Keratinocyte (primary cell): ENCODE measurements at regions not wholly inside any gene's neighbourhood (a gene's known extent, or its start where the extent isn't known, plus 50 kb on each side); places are given as distances from the start of the nearest gene placed in this dataset.

ENCODE experiments used
- CTCF ChIP-seq, 3 experiments: IDR thresholded peaks in 1 of 3; conservative IDR thresholded peaks in 1 of 3; optimal IDR thresholded peaks in 1 of 3; 2 replicates in 2 of 3; 3 replicates in 1 of 3; pipeline versions ENCODE3 to v1.5.1; 2011; ENCODE audit warnings: low read length in 3 of 3, mild to moderate bottlenecking in 3 of 3, moderate library complexity in 2 of 3, control low read depth in 1 of 3, inconsistent platforms in 1 of 3; ENCODE audit not compliant: insufficient read depth in 2 of 3; ENCODE audit errors: extremely low read depth in 1 of 3
- EZH2 ChIP-seq: IDR thresholded peaks from one replicate; pipeline ENCODE4 v1.6.1; 2012; ENCODE audit warnings: inconsistent platforms, mild to moderate bottlenecking, low read length, moderate library complexity

GRCh38 chr20:57064836-57065235 lies 201.6 kb downstream of the BMP7 start:
- TF ChIP-seq CTCF (optimal IDR thresholded peaks at IDR 0.05 in 1 of 3, IDR thresholded peaks at IDR 0.05 in 1 of 3, conservative IDR thresholded peaks at IDR 0.05 in 1 of 3; ENCODE audit: extremely low read depth in 1 of 3, insufficient read depth in 2 of 3, low read length in 3 of 3) (no peak), EZH2 (no peak)
